ENCODE measurements at regions not wholly inside any gene's neighbourhood (a gene's known extent, or its start where the extent isn't known, plus 50 kb on each side); places are given as distances from the start of the nearest gene placed in this dataset.

DNA sequence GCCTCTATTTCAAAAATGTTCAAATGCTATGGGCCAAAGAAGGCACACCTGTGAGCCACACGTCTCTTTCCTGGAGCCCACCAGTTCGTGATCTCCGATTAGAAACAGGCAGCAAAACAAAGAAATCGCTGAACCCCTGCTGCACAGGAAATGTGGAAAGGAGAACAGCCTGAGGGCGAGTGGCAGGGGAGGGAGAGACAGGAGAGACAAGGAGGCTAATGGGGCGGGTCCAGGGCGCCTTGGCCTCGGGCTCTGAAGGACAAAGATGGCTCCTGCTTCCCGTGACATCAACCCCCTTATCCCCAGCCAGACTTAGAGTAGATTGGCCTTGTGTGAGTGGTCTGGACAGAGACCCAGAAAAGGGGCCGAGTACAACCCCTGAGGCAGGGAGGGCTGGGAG is 62.4 kb upstream of the DOCK1 start:
- TF ChIP-seq, protein P1, sequence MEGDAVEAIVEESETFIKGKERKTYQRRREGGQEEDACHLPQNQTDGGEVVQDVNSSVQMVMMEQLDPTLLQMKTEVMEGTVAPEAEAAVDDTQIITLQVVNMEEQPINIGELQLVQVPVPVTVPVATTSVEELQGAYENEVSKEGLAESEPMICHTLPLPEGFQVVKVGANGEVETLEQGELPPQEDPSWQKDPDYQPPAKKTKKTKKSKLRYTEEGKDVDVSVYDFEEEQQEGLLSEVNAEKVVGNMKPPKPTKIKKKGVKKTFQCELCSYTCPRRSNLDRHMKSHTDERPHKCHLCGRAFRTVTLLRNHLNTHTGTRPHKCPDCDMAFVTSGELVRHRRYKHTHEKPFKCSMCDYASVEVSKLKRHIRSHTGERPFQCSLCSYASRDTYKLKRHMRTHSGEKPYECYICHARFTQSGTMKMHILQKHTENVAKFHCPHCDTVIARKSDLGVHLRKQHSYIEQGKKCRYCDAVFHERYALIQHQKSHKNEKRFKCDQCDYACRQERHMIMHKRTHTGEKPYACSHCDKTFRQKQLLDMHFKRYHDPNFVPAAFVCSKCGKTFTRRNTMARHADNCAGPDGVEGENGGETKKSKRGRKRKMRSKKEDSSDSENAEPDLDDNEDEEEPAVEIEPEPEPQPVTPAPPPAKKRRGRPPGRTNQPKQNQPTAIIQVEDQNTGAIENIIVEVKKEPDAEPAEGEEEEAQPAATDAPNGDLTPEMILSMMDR (IDR thresholded peaks at IDR 0.05) = no peak
- no peak for TF ChIP-seq POLR2A (IDR thresholded peaks at IDR 0.05)
